Esophagus muscularis mucosa (tissue), 4 donors: ENCODE measurements at regions not wholly inside any gene's neighbourhood (a gene's known extent, or its start where the extent isn't known, plus 50 kb on each side); places are given as distances from the start of the nearest gene placed in this dataset.

Experiments used
- DNase-seq: peaks from one replicate; pipeline ENCODE4 v3.0.0-alpha.2; 2017; ENCODE audit errors: extremely low spot score
- H3K27ac ChIP-seq, 4 donors: fragments of 200-600 bp; sonication (generic); replicated peaks in 1 of 4; 1 replicate in 3 of 4; 2 replicates in 1 of 4; pipeline ENCODE4 v1.5.1; 2016 to 2019; ENCODE audit warnings: mild to moderate bottlenecking in 1 of 4
- H3K27me3 ChIP-seq, 4 donors: fragments of 200-600 bp; sonication (generic); one replicate each; pipeline versions ENCODE4 v1.5.1 to v1.6.0; 2016 to 2019
- H3K36me3 ChIP-seq, 4 donors: fragments of 200-600 bp; sonication (generic); one replicate each; pipeline ENCODE4 v1.5.1; 2016 to 2019
- H3K4me1 ChIP-seq, 4 donors: fragments of 200-600 bp; sonication (generic); one replicate each; pipeline ENCODE4 v1.5.1; 2016 to 2019
- H3K4me3 ChIP-seq, 4 donors: fragments of 200-600 bp; sonication (generic); 1 replicate in 2 of 4; 2 replicates in 2 of 4; pipeline ENCODE4 v1.5.1; 2016 to 2019; ENCODE audit warnings: mild to moderate bottlenecking in 4 of 4, moderate library complexity in 1 of 4
- H3K9me3 ChIP-seq, 4 donors: fragments of 200-600 bp; sonication (generic); 1 replicate in 3 of 4; 2 replicates in 1 of 4; pipeline ENCODE4 v1.5.1; 2016 to 2019
- EP300 ChIP-seq: sonication (generic); formaldehyde crosslinking; IDR thresholded peaks from one replicate; pipeline ENCODE4 v1.6.1; 2017; ENCODE audit warnings: antibody characterized with exemption
- POLR2A ChIP-seq: fragments of 450-650 bp; IDR thresholded peaks from one replicate; pipeline ENCODE4 v1.6.1; 2017; ENCODE audit warnings: antibody characterized with exemption, moderate library complexity, mild to moderate bottlenecking, low read depth
- POLR2AphosphoS5 ChIP-seq, 2 donors: sonication (generic); formaldehyde crosslinking; IDR thresholded peaks; one replicate each; pipeline ENCODE4 v1.6.1; 2017; ENCODE audit warnings: antibody characterized with exemption in 2 of 2
- WGBS: methylation state at CpG from one replicate; pipeline ENCODE4 v1.1.5; 2018; 5-methylcytosine and 5-hydroxymethylcytosine counted together
- intact Hi-C: fragments of 100-400 bp; cut with DNase I; formaldehyde crosslinking; loops from one replicate; pipeline ENCODE4 v1.15.1; 2023
- TF ChIP-seq, protein P1 (sequence below), 3 experiments: fragments of 200-600 bp in 2 of 3; fragments of 450-650 bp in 1 of 3; sonication (generic) in 2 of 3; IDR thresholded peaks; one replicate each; pipeline ENCODE4 v1.5.1; 2017 to 2019; ENCODE audit warnings: antibody characterized with exemption in 3 of 3, mild to moderate bottlenecking in 2 of 3, moderate library complexity in 1 of 3

- intact Hi-C loops: no loop called here
- H3K9me3 ChIP-seq: peaks cover 0 to 6% (median 0%) of the 10 kb centered on the region in 4 donors
- H3K27ac ChIP-seq: no peak overlapping the region
- TF ChIP-seq, protein P1, sequence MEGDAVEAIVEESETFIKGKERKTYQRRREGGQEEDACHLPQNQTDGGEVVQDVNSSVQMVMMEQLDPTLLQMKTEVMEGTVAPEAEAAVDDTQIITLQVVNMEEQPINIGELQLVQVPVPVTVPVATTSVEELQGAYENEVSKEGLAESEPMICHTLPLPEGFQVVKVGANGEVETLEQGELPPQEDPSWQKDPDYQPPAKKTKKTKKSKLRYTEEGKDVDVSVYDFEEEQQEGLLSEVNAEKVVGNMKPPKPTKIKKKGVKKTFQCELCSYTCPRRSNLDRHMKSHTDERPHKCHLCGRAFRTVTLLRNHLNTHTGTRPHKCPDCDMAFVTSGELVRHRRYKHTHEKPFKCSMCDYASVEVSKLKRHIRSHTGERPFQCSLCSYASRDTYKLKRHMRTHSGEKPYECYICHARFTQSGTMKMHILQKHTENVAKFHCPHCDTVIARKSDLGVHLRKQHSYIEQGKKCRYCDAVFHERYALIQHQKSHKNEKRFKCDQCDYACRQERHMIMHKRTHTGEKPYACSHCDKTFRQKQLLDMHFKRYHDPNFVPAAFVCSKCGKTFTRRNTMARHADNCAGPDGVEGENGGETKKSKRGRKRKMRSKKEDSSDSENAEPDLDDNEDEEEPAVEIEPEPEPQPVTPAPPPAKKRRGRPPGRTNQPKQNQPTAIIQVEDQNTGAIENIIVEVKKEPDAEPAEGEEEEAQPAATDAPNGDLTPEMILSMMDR (IDR thresholded peaks at IDR 0.05): no peak
- TF ChIP-seq POLR2A (no peak), EP300 (no peak), POLR2AphosphoS5 (IDR thresholded peaks at IDR 0.05) (no peak)
- H3K4me3 ChIP-seq: no peak overlapping the region
- H3K36me3 ChIP-seq: no peaks in the 10 kb centered on the region
- no peak for DNase-seq
- peaks cover 0 to 12% (median 5%) of the 10 kb centered on the region in 4 donors for H3K4me1 ChIP-seq
- H3K27me3 ChIP-seq: no peaks in the 10 kb centered on the region
- 100% methylated on average over 1 of the region's 1 CpG for WGBS
These were observed 139.3 kb upstream of the NR4A3 start for GRCh38 chr9:99682378-99682777.

GRCh38 chr9:99682870-99683269 lies 138.8 kb upstream of the NR4A3 start:
- Histone ChIP-seq H3K36me3 (no peaks in the 10 kb centered on the region), H3K9me3 (peaks cover 0 to 6% (median 0%) of the 10 kb centered on the region in 4 donors), H3K27me3 (no peaks in the 10 kb centered on the region), H3K4me3 (no peak overlapping the region), H3K27ac (no peak overlapping the region), H3K4me1 (peaks cover 0 to 12% (median 5%) of the 10 kb centered on the region in 4 donors)
- TF ChIP-seq POLR2AphosphoS5 (IDR thresholded peaks at IDR 0.05) (no peak), POLR2A (no peak), EP300 (no peak)
- TF ChIP-seq, protein P1 (IDR thresholded peaks at IDR 0.05): no peak
- DNase-seq: no peak
- intact Hi-C loops: no loop called here
- WGBS: 70% methylated on average over 2 of the region's 2 CpGs

DNA sequence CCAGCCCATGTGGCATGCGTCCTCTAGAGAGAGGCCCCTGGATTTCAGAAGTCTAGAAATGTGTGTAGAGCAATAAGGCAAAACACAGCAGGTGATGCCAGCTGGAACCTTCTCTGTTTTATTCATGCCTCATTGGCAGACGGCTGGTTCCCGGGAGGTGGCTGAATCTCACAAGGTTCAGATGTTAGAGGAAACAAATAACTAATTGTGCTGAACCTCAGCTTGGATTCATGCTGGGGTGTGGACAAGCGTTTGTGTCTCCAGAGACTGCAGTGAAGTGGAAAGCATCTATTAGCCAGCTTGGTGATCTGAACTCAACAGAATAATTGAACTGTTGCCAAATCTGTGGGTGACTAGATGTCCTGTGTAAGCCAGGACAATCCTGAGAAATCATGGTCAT lies 131.1 kb upstream of the NR4A3 start:
- Histone ChIP-seq H3K27ac (no peak overlapping the region), H3K4me3 (no peak overlapping the region), H3K27me3 (no peaks in the 10 kb centered on the region), H3K9me3 (no peaks in the 10 kb centered on the region), H3K4me1 (no peaks in the 10 kb centered on the region), H3K36me3 (no peaks in the 10 kb centered on the region)
- TF ChIP-seq, protein P1 (IDR thresholded peaks at IDR 0.05): no peak
- no peak for TF ChIP-seq POLR2AphosphoS5 (IDR thresholded peaks at IDR 0.05)
- TF ChIP-seq EP300: no peak
- no peak for TF ChIP-seq POLR2A
- intact Hi-C loops: no loop called here
- no peak for DNase-seq
- WGBS: 55% methylated on average over 4 of the region's 4 CpGs

DNA sequence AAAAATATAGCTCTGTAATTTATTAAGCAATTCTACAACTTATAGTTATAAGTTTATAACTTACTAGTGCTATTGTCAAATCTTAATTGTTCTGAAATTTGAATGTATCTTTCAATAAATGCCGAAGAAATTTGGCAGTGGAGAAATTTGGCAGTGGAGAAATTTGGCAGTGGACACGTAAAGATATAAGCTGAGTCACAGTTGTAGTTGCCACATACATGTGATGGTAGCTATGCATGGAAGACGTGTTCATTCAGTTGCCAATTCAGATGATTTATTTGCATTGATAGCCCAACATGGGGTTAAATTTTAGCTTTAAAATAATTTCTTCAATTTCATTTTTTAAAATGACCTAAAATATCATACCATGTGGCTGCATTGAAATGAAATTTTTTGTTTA lies 127.8 kb upstream of the NR4A3 start:
- DNase-seq: no peak
- Histone ChIP-seq H3K9me3 (peaks cover 0 to 7% (median 3%) of the 10 kb centered on the region in 4 donors), H3K27me3 (no peaks in the 10 kb centered on the region), H3K27ac (no peak overlapping the region), H3K4me1 (no peaks in the 10 kb centered on the region), H3K4me3 (no peak overlapping the region), H3K36me3 (no peaks in the 10 kb centered on the region)
- TF ChIP-seq EP300 (no peak), POLR2AphosphoS5 (IDR thresholded peaks at IDR 0.05) (no peak), POLR2A (no peak)
- TF ChIP-seq, protein P1 (IDR thresholded peaks at IDR 0.05): no peak
- intact Hi-C loops: no loop called here
- WGBS: 78% methylated on average over 3 of the region's 3 CpGs

- TF ChIP-seq POLR2AphosphoS5 (IDR thresholded peaks at IDR 0.05): no peak
- TF ChIP-seq POLR2A: no peak
- TF ChIP-seq, protein P1 (IDR thresholded peaks at IDR 0.05): no peak
- TF ChIP-seq EP300: no peak
- Histone ChIP-seq H3K4me3 (no peak overlapping the region), H3K36me3 (no peaks in the 10 kb centered on the region), H3K9me3 (peaks cover 0 to 7% (median 3%) of the 10 kb centered on the region in 4 donors), H3K4me1 (no peaks in the 10 kb centered on the region), H3K27me3 (no peaks in the 10 kb centered on the region), H3K27ac (no peak overlapping the region)
- no peak for DNase-seq
- 91% methylated on average over 1 of the region's 1 CpG for WGBS
- intact Hi-C loops: no loop called here
These were observed 127.3 kb upstream of the NR4A3 start for GRCh38 chr9:99694393-99694792.
